ENCODE measurements at regions not wholly inside any gene's neighbourhood (a gene's known extent, or its start where the extent isn't known, plus 50 kb on each side); places are given as distances from the start of the nearest gene placed in this dataset.

DNA sequence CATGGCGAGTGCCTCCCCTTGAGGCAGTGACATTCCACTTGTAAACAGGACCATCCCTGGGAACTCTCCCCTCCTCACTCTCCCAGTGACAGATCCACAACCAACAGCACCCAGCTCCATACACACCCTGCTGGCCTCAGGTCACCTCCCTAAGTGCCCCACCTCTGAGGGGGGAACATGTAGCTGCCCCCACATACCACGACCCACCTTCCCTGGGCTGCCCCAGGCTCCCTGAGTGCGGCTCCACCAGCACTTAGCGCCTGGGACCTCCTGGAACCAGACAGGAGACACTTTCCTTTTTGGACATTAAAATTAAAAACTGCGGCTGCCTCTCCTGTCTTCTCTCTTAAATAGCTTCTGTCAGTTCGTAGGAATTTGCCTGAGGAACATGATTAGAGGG is 1140.1 kb downstream of the BRD1 start:
- no peak for DNase-seq

DNA sequence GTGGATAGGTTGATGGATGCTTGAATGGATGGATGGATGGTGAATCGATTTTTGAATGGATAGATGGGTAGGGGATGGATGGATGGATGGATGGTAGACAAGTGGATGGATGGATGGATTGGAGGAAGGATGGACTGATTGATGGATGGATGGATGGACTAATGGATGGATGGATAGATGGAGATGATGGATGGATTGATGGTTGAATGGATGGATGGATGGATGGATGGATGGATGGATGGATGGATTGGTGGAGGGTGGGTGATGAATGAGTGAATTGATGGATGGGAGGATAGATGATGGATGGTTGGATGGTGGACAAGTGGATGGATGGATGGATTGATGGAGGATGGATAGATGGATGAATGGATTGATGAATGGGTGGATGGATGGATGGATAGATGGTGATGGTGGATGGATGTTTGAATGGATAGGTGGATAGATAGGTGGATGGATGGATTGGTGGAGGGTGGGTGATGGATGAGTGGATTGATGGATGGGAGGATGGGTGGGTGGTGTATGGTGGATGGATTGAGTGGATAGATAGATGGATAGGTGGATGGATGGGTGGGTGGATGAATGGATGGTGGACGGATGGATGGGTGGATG is 1140.9 kb downstream of the BRD1 start:
- no peak for DNase-seq

DNA sequence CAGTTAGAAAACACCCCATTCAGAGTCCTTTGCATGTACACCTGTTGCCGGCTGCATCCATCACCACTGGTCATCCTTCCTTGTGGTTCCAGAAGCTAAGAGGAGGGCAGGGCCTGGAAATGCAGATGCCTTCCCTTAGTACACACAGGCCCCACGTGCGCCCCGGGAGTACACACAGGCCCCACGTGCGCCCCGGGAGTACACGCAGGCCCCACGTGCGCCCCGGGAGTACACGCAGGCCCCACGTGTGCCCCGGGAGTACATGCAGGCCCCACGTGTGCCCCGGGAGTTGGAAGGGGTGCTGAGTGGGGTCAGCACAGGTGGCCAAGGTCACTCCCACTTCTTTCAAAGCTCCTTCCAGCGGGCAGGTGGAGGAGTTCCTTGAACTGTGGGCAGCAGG is 1141.9 kb downstream of the BRD1 start:
- DNase-seq, result no peak

DNA sequence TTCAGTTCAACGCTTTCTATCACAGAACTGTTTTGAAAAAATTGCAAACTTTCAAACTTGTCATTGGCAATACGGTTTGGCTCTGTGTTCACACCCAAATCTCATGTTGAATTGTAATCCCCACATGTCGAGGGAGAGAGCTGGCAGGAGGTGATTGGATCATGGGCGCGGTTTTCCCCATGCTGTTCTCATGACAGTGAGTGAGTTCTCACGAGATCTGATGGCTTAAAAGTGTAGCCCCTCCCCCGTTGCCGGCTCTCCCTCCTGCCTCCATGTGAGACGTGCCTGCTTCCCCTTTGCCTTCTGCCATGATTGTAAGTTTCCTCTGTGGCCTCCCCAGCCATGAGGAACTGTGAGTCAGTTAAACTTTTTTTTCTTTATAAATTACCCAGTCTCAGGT is 1144.0 kb downstream of the BRD1 start:
- DNase-seq, result no peak

DNA sequence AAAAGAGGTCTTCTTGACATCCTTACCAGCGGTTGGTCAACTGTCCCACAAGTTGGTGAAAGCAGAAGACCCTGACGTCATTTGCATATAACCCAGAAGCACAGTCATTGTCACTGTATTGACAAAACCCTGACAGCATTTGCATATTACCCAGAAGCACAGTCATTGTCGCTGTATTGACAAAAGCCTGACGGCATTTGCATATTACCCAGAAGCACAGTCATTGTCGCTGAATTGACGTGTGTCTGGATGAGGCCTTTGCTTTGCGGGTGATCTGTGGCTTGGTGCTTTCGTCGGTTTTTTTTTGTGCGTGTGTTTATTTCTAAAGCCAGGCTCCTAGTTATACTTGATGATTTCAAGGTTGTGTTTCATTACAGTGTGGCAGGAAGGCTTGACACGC is 1145.2 kb downstream of the BRD1 start:
- DNase-seq, result no peak

DNA sequence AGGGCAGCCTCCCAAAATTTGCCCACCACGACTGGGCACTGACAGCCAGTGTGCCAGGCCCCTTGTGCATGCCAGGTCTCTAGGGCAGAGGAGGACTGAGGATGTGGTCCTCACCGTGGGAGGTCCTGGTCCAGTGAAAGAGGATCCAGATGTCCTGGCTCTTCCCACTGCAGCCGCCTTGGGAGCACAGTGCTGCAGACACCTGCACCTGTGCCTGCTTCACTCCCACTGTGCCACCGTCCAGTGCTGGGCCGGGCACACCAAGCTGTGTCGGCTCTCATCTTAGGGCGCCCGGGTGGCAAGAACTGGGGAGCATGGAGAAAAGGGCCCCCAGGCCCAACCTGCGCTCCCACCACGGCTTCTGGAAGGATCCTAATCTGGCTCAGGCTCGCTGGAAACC is 1147.1 kb downstream of the BRD1 start:
- no peak for DNase-seq

DNA sequence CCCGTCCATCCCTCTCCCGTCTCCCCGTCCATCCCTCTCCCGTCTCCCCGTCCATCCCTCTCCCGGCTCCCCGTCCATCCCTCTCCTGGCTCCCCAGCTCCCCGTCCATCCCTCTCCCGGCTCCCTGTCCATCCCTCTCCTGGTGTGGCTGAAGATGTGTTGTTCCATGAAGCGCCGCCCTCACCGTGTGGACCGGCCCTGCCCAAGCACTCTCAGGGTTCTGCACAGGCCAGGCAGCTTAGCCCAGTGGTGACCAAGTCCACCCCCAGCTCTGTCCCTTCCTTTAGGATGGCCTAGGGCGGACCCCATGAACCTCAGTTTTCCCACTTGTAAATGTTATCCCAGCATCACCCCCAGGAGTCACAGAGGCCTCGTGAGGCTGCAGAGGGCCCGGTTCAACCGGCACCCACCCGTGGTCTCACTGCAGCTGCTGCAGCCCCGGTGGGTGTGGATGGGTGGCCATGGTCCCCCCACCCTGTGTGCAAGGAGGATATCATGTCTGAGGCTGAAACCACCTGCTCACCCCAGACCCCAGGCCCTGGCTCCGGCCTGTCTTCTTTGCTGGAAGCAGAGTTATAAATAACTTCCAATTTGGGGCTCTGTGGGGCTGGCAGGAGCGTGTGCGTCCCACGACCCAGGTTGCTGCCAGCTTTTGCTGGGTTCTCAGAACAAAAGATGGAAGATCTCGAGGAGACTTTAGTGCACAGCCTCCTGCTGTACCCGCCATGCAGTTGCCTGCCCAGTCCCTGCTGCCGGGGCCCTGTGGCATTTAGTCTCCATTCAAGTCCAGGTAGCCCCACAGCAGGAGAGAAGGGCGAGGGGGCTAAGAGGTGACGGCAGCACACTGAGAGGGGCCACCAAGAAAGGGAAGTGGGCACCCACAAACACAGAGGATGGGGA is 1147.8 kb downstream of the BRD1 start:
- DNase-seq, result no peak

DNA sequence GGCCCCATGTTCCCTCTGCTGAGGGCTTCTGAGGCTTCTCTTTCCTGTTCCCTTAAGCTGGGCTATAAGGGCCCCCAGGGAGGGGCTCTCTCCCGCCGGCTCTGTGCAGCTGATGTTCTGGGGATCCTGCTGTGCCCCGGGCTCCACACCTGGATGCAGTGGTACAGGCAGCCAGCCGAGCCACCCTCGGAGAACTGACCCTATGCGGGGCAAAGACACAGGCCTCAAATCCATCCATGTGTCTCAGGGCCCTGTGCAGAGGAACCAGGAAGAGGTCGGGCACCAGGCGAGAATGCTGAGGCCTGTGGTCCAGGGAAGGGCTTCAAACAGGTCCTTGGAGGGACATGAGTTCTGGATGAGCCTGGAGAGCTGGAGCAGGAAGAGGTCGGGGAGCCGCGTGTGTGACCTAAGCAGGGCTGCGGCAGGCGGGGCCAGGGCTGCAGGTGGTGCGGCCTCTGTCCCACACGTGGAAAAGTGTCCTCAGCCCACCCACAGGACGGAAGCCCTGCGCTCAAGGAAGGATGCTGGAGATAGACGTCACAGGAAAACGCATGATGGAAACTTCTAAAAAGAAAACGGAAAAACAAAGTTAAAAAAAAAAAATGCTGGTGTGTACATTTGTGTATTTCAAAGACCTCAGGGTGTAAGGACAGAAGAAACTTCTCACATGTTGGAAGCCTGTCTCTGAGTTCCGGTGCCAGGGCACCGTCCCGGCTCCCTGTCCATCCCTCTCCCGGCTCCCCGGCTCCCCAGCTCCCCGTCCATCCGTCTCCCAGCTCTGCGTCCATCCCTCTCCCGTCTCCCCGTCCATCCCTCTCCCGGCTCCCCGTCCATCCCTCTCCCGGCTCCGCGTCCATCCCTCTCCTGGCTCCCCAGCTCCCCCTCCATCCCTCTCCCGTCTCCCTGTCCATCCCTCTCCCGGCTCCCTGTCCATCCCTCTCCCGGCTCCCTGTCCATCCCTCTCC is 1149.2 kb downstream of the BRD1 start:
- DNase-seq, result no peak

DNA sequence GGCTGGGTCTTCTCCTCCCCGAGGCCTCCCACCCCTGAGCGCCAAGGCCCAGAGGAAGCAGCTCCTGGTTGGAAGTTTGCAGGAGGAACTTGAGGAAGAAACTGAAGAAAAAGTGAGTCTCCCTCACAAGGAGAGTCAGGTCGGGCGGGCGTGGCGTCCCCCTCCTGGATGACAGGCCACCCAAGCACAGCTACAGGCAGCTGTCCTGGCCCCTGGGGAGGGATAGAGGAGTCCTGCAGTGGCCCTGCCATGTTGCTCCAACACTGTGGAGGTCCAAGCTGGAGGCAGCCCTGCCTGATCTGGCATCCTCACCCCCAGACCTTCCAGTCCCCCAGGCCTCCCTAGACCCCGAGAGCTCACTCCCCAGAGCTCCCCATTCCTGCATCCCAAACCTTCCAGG is 1150.1 kb downstream of the BRD1 start:
- no peak for DNase-seq

DNA sequence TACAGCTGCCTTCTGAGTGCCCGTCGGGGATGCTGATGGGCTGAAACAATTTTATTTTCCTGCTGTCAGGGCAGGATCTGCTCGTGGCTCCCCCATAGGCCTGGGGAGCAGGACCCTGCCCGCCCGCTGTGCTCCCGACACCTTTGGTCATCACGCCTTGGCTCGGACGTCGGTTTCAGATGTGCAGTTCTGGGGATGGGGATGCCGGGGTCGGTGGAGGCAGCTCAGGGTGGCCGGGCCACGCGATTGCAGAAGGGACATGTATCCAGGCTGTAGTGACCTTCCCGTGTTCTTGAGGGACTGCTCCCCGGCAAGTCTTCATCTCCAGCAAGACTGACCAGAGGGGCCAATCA is 1150.5 kb downstream of the BRD1 start:
- DNase-seq, result no peak

DNA sequence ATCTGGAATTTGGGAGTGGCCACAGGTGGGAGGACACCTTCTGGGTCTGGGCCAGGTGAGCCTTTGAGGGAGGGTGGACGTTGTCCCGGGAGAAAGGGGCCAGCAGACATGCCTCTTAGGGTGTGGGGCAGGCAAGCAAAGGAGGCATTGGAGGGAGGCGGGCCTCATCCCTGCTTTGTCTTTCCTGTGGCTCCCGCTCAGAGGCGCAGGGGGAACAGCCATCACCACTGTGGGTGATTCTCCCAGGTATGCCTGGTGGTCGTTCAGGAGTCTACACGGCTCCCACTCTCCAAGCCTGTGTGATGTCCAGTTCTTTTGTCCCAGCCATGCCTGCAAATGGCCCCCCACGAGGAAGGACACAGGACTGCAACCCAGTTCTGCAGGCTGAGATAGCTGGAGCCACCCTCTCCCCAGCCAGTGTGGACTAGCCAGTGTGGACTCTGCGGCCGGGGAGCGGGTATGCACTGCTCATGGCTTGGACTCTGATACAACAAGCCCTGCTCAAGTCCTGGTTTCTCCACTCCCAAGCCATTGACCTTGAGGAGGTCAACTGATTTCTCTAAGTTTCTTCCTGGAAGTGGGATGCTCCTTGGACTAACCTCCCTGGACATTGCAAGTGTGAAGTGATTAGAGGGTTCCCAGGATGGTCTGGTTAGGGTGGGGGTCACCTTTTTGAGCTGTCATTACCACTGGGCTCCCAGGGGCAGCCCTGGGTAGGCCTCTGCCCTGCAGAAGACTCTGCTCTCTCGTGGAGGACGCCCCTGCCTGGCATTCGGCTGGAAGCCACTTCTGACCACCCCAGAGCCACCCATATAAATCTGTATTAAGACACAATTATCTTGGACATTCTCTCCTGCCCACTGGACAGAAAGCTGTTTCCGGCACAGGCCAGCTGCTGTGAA is 1151.2 kb downstream of the BRD1 start:
- no peak for DNase-seq

DNA sequence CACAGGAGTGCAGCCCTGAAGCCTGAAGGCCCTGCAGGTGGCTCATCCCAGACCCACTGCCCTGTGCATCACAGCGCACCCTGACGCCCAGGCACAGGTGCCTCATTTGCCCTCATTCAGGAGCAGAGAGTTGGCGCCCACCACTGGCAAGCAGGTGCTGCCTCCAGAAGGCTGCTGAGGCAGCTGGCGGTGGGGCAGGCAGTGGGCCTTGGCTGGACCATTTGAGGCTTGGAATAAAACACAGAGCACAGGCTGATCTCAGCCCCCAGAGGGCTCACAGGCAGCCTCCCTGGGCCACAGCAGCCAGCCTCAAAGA is 1151.9 kb downstream of the BRD1 start:
- DNase-seq, result no peak

DNA sequence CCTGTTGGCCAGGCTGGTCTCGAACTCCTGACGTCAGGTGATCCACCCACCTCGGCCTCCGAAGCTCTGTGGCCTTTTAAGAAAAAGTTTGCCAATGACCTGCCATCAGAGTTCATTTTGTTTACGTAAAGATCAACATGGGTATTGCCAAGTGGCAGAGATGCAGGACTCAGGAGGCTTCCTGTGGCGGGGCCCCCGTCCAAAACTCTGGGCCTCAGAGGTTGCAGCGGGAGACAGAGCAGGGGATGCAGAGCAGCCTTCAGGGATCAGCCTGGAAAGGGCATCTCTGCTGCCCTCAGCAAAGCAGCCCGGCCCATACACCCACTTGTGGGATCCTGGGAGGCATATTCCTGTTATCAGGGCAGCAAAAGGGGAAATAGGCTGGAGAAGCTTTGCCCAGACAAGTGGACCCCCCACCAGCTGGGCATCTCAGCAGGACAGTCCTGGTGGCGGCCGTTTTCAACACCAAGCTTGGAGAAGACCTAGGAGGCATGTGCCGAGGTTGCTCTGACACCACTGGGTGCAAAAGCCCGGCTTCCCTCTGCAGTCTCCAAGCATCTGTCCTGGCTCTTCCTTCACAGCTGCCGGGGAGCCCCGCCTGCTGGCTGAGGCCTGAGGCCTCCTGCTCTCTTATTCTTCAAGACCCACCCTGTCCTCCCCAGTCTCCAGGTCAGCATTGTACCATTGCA is 1152.4 kb downstream of the BRD1 start:
- DNase-seq, result no peak

DNA sequence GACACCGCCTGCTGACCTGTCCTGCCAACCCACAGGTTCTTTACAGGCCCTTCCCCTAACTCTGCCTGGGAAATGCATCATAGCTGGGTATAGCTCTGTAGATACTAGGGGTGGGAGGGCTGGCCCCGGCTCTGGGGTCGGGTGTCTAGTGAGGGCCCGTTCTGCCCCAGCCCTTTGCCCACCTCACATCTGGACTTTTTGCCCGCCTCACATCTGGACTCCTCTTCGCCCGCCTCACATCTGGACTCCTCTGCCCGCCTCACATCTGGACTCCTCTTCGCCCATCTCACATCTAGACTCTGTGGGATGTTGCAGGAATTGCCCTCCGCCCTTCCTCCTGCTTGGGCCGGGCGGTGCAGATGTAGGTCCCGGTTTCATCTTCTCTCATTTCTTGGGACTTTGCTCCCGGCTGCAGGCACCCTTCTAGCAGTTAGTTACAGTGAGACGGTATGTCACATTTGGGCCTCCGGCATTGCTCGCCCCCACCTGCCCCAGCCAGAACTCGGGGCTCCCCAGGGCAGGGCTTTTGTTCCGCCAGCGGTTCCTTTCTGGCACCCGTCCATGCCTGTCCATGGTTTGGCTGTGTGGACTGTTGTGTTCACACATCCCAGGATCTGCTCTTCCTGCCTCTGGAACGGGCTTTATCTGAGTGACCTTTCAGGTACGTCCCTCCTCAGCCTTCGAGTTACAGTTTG is 1153.7 kb downstream of the BRD1 start:
- no peak for DNase-seq

DNA sequence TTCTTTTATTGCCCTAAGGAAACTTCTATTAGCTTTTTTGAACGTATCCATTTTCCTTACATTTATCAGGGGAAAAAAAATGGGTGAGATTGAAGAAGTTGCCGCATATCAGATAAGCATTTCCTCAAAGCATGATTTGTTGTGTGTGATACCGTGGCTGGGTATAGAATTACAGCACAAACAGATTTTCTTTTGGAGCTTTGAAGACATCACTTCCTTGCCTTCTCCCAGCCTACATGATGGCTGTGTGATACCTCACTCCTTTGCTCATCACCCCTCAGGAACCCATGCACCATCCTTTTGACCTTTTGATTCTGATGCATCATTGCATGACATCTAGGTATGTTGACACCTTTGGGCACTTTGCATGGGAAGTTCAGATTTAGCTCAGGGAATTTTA is 1155.3 kb downstream of the BRD1 start:
- DNase-seq, result no peak

DNA sequence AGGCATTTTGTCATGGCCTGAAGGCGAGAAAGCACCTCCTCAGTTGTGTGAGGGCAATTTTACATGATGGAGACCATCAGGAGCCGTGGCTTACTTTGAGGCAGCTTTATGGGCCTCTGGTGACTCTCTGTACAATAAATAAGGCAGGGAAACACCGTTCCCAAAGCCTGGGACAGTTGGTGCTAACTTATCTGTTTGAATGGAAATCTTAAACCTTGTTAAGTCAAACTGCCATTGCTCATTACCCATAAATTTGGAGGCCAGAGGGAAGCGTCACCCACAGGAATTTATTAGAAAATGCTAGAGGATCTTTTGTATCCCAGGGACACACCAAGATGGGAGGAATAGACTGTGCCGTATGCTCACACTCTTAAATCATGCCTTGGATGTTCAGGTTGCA is 1156.9 kb downstream of the BRD1 start:
- no peak for DNase-seq

DNA sequence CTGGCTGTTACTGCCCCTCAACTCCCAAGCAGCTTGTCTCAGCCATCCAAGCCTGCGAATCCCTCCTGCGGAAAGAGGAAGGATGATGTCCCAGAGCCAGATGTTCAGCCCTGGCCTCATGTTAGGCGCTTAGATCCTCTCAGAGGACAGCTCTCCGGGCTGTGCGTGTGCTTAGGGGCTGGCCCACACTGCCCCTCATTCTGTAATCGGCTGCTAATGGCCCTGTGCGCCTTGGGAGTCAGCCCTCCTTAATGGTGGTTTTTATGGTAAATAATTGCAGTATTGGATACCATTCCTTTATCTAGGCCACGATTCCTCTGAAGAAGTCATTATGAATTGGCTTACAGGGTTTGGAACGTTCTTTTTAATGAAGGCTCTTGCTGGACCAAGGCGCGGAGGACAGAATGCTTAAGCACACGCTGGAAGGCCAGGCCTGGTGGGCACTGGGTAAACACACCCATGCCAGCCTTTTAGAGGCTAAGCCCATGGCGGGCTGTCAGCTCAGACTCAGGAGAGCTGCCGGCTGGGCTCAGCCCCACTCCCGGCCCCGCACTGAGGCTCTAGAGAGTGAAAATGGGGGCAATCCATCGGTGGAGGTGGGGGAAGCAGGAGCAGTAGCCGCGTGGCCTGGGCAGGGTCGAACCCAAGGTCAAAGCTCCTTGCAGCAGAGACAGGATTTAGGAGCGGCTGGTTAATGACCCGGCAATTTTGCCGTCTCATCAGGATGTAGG is 1157.5 kb downstream of the BRD1 start:
- no peak for DNase-seq

DNA sequence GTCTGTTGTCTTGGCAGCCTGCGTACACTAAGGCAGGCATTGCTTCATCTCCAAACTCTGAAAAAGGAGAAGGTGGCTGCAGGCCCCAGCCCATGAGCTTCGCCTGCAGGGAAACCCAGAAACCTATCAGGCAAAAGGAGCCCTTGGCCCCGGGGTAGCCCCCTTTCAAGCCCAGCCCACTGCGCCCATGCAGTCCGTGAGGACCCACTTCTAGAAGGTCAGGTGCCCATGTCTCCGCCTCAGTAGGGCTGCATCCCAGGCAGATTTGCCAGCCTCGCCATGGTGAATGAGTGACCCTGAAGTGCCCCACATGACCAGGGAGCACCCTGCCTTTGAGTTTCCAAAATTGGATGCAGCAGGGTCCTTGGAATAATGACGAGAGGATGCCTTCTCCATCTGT is 1158.4 kb downstream of the BRD1 start:
- DNase-seq, result no peak

DNA sequence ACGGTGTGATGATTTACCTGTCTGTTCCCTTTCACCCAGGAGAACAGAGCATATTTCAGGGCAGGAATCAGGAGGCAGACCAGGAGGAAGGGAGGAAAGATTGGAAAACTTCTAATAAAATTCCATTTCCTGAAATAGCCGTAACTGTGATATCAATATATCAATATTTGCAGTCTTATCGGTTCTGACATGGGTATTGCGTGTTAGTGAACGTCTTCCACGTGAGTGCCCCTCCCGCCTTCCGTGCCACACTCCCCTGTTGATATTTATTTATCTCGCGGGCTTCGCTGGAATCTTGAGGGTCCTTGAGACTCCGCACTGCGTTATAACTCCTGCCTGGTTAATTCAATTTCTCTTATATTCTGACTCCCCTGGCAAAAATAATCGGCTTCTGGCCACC is 1160.4 kb downstream of the BRD1 start:
- no peak for DNase-seq

DNA sequence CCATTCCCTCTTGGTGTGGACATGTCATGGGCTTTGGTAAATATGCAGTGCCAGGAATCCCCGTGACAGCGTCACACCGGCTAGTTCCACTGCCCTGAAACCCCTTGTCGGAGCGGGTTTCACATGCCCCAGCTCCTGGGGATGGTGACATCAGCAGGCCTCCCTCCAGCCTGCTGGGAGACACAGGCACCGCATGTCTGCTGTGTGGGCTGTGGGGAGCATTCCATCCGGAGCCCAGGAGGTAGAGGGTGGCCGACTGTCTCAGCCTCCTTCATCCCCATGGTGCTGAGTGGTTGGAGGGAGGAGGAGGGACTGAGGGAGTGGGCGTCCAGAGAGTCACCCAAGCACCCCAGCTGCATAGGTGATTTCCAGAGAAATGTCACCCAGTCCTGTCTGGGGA is 1161.1 kb downstream of the BRD1 start:
- no peak for DNase-seq
